Eye (tissue), 1 donor: ENCODE measurements at regions not wholly inside any gene's neighbourhood (a gene's known extent, or its start where the extent isn't known, plus 50 kb on each side); places are given as distances from the start of the nearest gene placed in this dataset.
"Not testable (repeated sequence)": the region's sequence is repeated elsewhere in the genome, so short reads cannot be mapped to it uniquely, and the experiment has no call there.

Experiments
- DNase-seq: peaks from one replicate; pipeline ENCODE4 v3.0.0-alpha.2; 2015

GRCh38 chr1:245023222-245023621 lies 131.6 kb upstream of the KIF26B start:
- DNase-seq: no peak

GRCh38 chr1:245019910-245020486 lies 134.8 kb upstream of the KIF26B start:
- DNase-seq: no peak

- DNase-seq: no peak
These were observed 138.1 kb upstream of the KIF26B start for GRCh38 chr1:245016700-245017099.

- DNase-seq: no peak
These were observed 139.8 kb upstream of the KIF26B start for GRCh38 chr1:245015031-245015430.

GRCh38 chr1:245014247-245015029 lies 140.3 kb upstream of the KIF26B start:
- no peak for DNase-seq

GRCh38 chr1:245010018-245010614 lies 144.7 kb upstream of the KIF26B start:
- no peak for DNase-seq

- no peak for DNase-seq
These were observed 144.4 kb upstream of the HNRNPU start for GRCh38 chr1:245008761-245009160.

- no peak for DNase-seq
These were observed 143.5 kb upstream of the HNRNPU start for GRCh38 chr1:245007852-245008251.

GRCh38 chr1:245003246-245003645 lies 138.9 kb upstream of the HNRNPU start:
- no peak for DNase-seq

- DNase-seq: no peak
These were observed 136.9 kb upstream of the HNRNPU start for GRCh38 chr1:245001252-245001651.

- DNase-seq: no peak
These were observed 136.5 kb upstream of the HNRNPU start for GRCh38 chr1:245000872-245001188.

- DNase-seq: not testable (repeated sequence)
These were observed 135.3 kb upstream of the HNRNPU start for GRCh38 chr1:244999644-245000043.

- no peak for DNase-seq
These were observed 134.5 kb upstream of the HNRNPU start for GRCh38 chr1:244998717-244999346.

GRCh38 chr1:244995602-244996400 lies 131.5 kb upstream of the HNRNPU start:
- no peak for DNase-seq

GRCh38 chr1:244992833-244993232 lies 128.5 kb upstream of the HNRNPU start:
- DNase-seq: no peak

GRCh38 chr1:244989813-244990212 lies 125.5 kb upstream of the HNRNPU start:
- DNase-seq: no peak

GRCh38 chr1:244988521-244988920 lies 124.2 kb upstream of the HNRNPU start:
- DNase-seq: no peak

GRCh38 chr1:244980605-244981004 lies 116.3 kb upstream of the HNRNPU start:
- DNase-seq: no peak

GRCh38 chr1:244974550-244974949 lies 110.2 kb upstream of the HNRNPU start:
- no peak for DNase-seq

GRCh38 chr1:244974106-244974505 lies 109.8 kb upstream of the HNRNPU start:
- DNase-seq: no peak

- peak; percentile 25 for DNase-seq
These were observed 107.3 kb upstream of the HNRNPU start for GRCh38 chr1:244971552-244972216.

GRCh38 chr1:244970744-244971551 lies 106.6 kb upstream of the HNRNPU start:
- DNase-seq: peak; percentile 98
